HG03565 (cell line): ENCODE measurements at regions not wholly inside any gene's neighbourhood (a gene's known extent, or its start where the extent isn't known, plus 50 kb on each side); places are given as distances from the start of the nearest gene placed in this dataset.
"Not testable (repeated sequence)": the region's sequence is repeated elsewhere in the genome, so short reads cannot be mapped to it uniquely, and the experiment has no call there.

Source experiments
- ATAC-seq: cut with Tn5 transposase; IDR thresholded peaks from one replicate; pipeline ENCODE4 v1.9.1; 2021; ENCODE audit warnings: mild to moderate bottlenecking, moderate library complexity; ENCODE audit not compliant: unreplicated experiment

- ATAC-seq: no peak
Measured at GRCh38 chr7:153070141-153070540, 310.6 kb downstream of the ACTR3B start.

- no peak for ATAC-seq
Measured at GRCh38 chr7:153072806-153073205, 313.3 kb downstream of the ACTR3B start.

- not testable (repeated sequence) for ATAC-seq
Measured at GRCh38 chr7:153076289-153076688, 316.7 kb downstream of the ACTR3B start.

- ATAC-seq: no peak
Measured at GRCh38 chr7:153081496-153081895, 321.9 kb downstream of the ACTR3B start.

GRCh38 chr7:153084278-153084677 lies 324.7 kb downstream of the ACTR3B start:
- ATAC-seq: no peak

GRCh38 chr7:153087498-153087897 lies 327.9 kb downstream of the ACTR3B start:
- ATAC-seq: no peak

- ATAC-seq: no peak
Measured at GRCh38 chr7:153088601-153089000, 329.0 kb downstream of the ACTR3B start.

GRCh38 chr7:153090209-153090608 lies 330.7 kb downstream of the ACTR3B start:
- no peak for ATAC-seq

GRCh38 chr7:153090764-153091163 lies 331.2 kb downstream of the ACTR3B start:
- ATAC-seq: no peak

GRCh38 chr7:153091477-153091876 lies 331.9 kb downstream of the ACTR3B start:
- no peak for ATAC-seq

- no peak for ATAC-seq
Measured at GRCh38 chr7:153097511-153098201, 338.1 kb downstream of the ACTR3B start.

- ATAC-seq: no peak
Measured at GRCh38 chr7:153099235-153099634, 339.7 kb downstream of the ACTR3B start.

GRCh38 chr7:153100691-153101237 lies 341.2 kb downstream of the ACTR3B start:
- no peak for ATAC-seq

GRCh38 chr7:153103202-153103601 lies 343.6 kb downstream of the ACTR3B start:
- ATAC-seq: no peak

GRCh38 chr7:153107826-153108225 lies 348.3 kb downstream of the ACTR3B start:
- no peak for ATAC-seq

GRCh38 chr7:153109566-153109965 lies 350.0 kb downstream of the ACTR3B start:
- no peak for ATAC-seq

- ATAC-seq: no peak
Measured at GRCh38 chr7:153110606-153111005, 351.1 kb downstream of the ACTR3B start.

- ATAC-seq: not testable (repeated sequence)
Measured at GRCh38 chr7:153122255-153122654, 362.7 kb downstream of the ACTR3B start.

- no peak for ATAC-seq
Measured at GRCh38 chr7:153130052-153130451, 370.5 kb downstream of the ACTR3B start.

- no peak for ATAC-seq
Measured at GRCh38 chr7:153151766-153152165, 392.2 kb downstream of the ACTR3B start.

- no peak for ATAC-seq
Measured at GRCh38 chr7:153152801-153153422, 393.4 kb downstream of the ACTR3B start.

GRCh38 chr7:153158149-153158548 lies 398.6 kb downstream of the ACTR3B start:
- no peak for ATAC-seq
